NCI-H345 treated with DMSO at 0.1 percent for 48 hours (cell line): ENCODE measurements at regions not wholly inside any gene's neighbourhood (a gene's known extent, or its start where the extent isn't known, plus 50 kb on each side); places are given as distances from the start of the nearest gene placed in this dataset.

Experiments used
- DNase-seq: peaks from one replicate; lab custom pipeline; 2025; ENCODE audit not compliant: unreplicated experiment; lab: John Stamatoyannopoulos, UW

- no peak for DNase-seq
Measured at GRCh38 chr22:22743128-22743760, 98.8 kb downstream of the GGTLC2 start.

GRCh38 chr22:22744412-22745224 is 100.2 kb downstream of the GGTLC2 start:
- no peak for DNase-seq

- no peak for DNase-seq
Measured at GRCh38 chr22:22745225-22746060, 101.0 kb downstream of the GGTLC2 start.

GRCh38 chr22:22746061-22746962 is 101.9 kb downstream of the GGTLC2 start:
- DNase-seq, result no peak

- no peak for DNase-seq
Measured at GRCh38 chr22:22746963-22747933, 102.8 kb downstream of the GGTLC2 start.

GRCh38 chr22:22748297-22748743 is 103.9 kb downstream of the GGTLC2 start:
- no peak for DNase-seq

- DNase-seq, result no peak
Measured at GRCh38 chr22:22748756-22749155, 104.3 kb downstream of the GGTLC2 start.

- DNase-seq, result no peak
Measured at GRCh38 chr22:22749167-22749758, 104.8 kb downstream of the GGTLC2 start.

- DNase-seq, result no peak
Measured at GRCh38 chr22:22750335-22751042, 106.1 kb downstream of the GGTLC2 start.

GRCh38 chr22:22751043-22751603 is 106.7 kb downstream of the GGTLC2 start:
- DNase-seq, result no peak

GRCh38 chr22:22752199-22752555 is 107.8 kb downstream of the GGTLC2 start:
- DNase-seq, result no peak

- DNase-seq, result no peak
Measured at GRCh38 chr22:22752556-22753477, 108.4 kb downstream of the GGTLC2 start.

GRCh38 chr22:22753526-22754267 is 109.3 kb downstream of the GGTLC2 start:
- no peak for DNase-seq

- no peak for DNase-seq
Measured at GRCh38 chr22:22754268-22754657, 109.8 kb downstream of the GGTLC2 start.

- DNase-seq, result no peak
Measured at GRCh38 chr22:22754961-22755777, 110.8 kb downstream of the GGTLC2 start.

GRCh38 chr22:22755778-22756100 is 111.3 kb downstream of the GGTLC2 start:
- no peak for DNase-seq
